Fibroblast of mammary gland (primary cell): ENCODE measurements at regions not wholly inside any gene's neighbourhood (a gene's known extent, or its start where the extent isn't known, plus 50 kb on each side); places are given as distances from the start of the nearest gene placed in this dataset.

ENCODE experiments used
- DNase-seq: peaks from one replicate; pipeline ENCODE4 v3.0.0-alpha.2; 2010; ENCODE audit warnings: low read depth
- H3K4me3 ChIP-seq: 2 replicates; pipeline ENCODE4 v1.5.1; 2011; ENCODE audit warnings: low read depth, mild to moderate bottlenecking, low read length, moderate library complexity; ENCODE audit not compliant: control insufficient read depth
- CTCF ChIP-seq: conservative IDR thresholded peaks from 2 replicates; pipeline ENCODE4 v1.5.1; 2011; ENCODE audit warnings: low read depth, low read length, inconsistent platforms; ENCODE audit not compliant: control insufficient read depth, insufficient read depth

DNA sequence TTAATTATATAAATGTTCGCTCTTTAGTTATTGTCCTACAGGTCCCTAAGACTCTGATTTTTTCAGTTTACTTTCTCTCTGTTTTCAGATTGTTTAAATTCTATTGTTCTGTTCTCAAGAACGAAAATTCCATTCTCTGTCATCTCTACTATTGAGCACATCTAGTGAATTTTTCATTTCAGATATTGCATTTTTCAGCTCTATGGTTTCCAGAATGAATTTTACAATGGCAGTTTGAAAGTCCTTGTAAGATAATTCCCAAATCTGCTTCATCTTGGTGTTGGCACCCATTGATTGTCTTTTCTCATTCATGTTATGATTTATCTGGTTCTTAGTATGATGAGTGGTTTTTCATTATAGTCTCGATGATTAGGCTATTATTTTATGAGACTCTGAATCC, 519.6 kb upstream of the LRFN5 start:
- no peak overlapping the region for H3K4me3 ChIP-seq
- no peak for TF ChIP-seq CTCF

GRCh38 chr14:41073544-41073943, 533.1 kb upstream of the LRFN5 start:
- H3K4me3 ChIP-seq = no peak overlapping the region
- no peak for DNase-seq
- no peak for TF ChIP-seq CTCF

More for the DNA sequence above, 519.6 kb upstream of the LRFN5 start:
- no peak for DNase-seq

GRCh38 chr14:41072776-41073175, 533.9 kb upstream of the LRFN5 start:
- no peak for DNase-seq
- no peak overlapping the region for H3K4me3 ChIP-seq
- TF ChIP-seq CTCF = no peak

GRCh38 chr14:41071351-41071750, 535.3 kb upstream of the LRFN5 start:
- no peak for TF ChIP-seq CTCF
- no peak for DNase-seq

DNA sequence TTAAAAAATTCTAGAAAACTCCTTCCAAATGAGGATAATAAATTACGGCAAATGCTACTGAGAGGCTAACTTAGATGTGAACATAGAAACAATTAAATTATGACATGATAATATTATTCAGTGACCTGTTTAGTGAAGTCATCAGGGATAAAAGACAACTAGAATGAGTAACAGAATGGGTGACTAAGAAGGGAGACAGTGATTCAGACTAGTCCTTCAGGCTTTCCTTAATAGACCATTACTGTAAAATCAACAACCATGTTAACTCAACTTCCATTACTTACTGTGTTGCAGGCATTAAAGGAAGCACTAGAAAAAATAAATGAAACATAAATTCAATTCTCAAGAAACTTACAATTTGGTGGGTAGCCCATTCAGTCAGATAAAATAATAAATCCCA, 543.9 kb upstream of the LRFN5 start:
- DNase-seq = peak; percentile 21
- H3K4me3 ChIP-seq = no peak overlapping the region
- no peak for TF ChIP-seq CTCF

More at GRCh38 chr14:41071351-41071750, 535.3 kb upstream of the LRFN5 start:
- no peak overlapping the region for H3K4me3 ChIP-seq

GRCh38 chr14:41055589-41055988, 551.1 kb upstream of the LRFN5 start:
- no peak overlapping the region for H3K4me3 ChIP-seq
- no peak for DNase-seq
- TF ChIP-seq CTCF = no peak

DNA sequence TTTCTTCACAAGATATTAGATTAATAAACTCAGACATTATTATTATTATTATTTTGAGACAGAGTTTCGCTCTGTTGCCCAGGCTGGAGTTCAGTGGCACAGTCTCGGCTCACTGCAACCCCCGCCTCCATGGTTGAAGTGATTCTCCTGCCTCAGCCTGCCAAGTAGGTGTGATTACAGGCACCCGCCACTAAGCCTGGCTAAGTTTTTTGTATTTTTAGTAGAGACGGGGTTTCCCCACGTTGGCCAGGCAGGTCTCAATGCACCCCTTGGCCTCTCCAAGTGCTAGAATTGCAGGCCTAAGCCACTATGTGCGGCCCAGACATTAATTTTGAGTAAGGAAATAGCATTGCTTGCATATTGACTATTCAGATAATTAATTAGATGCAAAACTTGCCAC, 554.9 kb upstream of the LRFN5 start:
- no peak overlapping the region for H3K4me3 ChIP-seq
- TF ChIP-seq CTCF = no peak
- DNase-seq = no peak
